ENCODE measurements at regions not wholly inside any gene's neighbourhood (a gene's known extent, or its start where the extent isn't known, plus 50 kb on each side); places are given as distances from the start of the nearest gene placed in this dataset.
A peak's percentile ranks its signal among the peaks of the same experiment; 100 is the strongest.

- Mint-ChIP-seq H3K27me3 (no peaks in the 10 kb centered on the region), H3K27ac (no peak overlapping the region), H3K4me1 (ENCODE audit: unreplicated experiment) (peaks cover 4% of the 10 kb centered on the region), H3K4me3 (no peak overlapping the region), H3K9me3 (no peaks in the 10 kb centered on the region), H3K36me3 (peaks cover 4% of the 10 kb centered on the region)
- TF ChIP-seq CTCF (conservative IDR thresholded peaks at IDR 0.05), result no peak
- no peak for DNase-seq (ENCODE audit: extremely low spot score, unreplicated experiment)
Measured at GRCh38 chr6:3640868-3641267, 110.6 kb downstream of the PXDC1 start.

- H3K36me3 Mint-ChIP-seq, result peaks cover 4% of the 10 kb centered on the region
- DNase-seq (ENCODE audit: extremely low spot score, unreplicated experiment), result no peak
- H3K9me3 Mint-ChIP-seq, result no peaks in the 10 kb centered on the region
- H3K4me1 Mint-ChIP-seq (ENCODE audit: unreplicated experiment), result no peaks in the 10 kb centered on the region
- no peak overlapping the region for H3K4me3 Mint-ChIP-seq
- no peak overlapping the region for H3K27ac Mint-ChIP-seq
- no peaks in the 10 kb centered on the region for H3K27me3 Mint-ChIP-seq
- no peak for TF ChIP-seq CTCF (conservative IDR thresholded peaks at IDR 0.05)
Measured at GRCh38 chr6:3638662-3639061, 112.9 kb downstream of the PXDC1 start.

- TF ChIP-seq CTCF (conservative IDR thresholded peaks at IDR 0.05), result no peak
- no peak overlapping the region for H3K27ac Mint-ChIP-seq
- H3K27me3 Mint-ChIP-seq, result no peaks in the 10 kb centered on the region
- no peaks in the 10 kb centered on the region for H3K9me3 Mint-ChIP-seq
- H3K4me1 Mint-ChIP-seq (ENCODE audit: unreplicated experiment), result no peaks in the 10 kb centered on the region
- peak; percentile 34 for DNase-seq (ENCODE audit: extremely low spot score, unreplicated experiment)
- no peaks in the 10 kb centered on the region for H3K36me3 Mint-ChIP-seq
- H3K4me3 Mint-ChIP-seq, result no peak overlapping the region
Measured at GRCh38 chr6:3636060-3636459, 115.5 kb downstream of the PXDC1 start.

GRCh38 chr6:3635482-3635881, 116.0 kb downstream of the PXDC1 start:
- no peak for TF ChIP-seq CTCF (conservative IDR thresholded peaks at IDR 0.05)
- Mint-ChIP-seq H3K4me1 (ENCODE audit: unreplicated experiment) (peaks cover 2% of the 10 kb centered on the region), H3K9me3 (no peaks in the 10 kb centered on the region), H3K27me3 (no peaks in the 10 kb centered on the region), H3K4me3 (no peak overlapping the region), H3K27ac (no peak overlapping the region), H3K36me3 (no peaks in the 10 kb centered on the region)
- DNase-seq (ENCODE audit: extremely low spot score, unreplicated experiment), result no peak

GRCh38 chr6:3634280-3634816, 117.2 kb downstream of the PXDC1 start:
- no peaks in the 10 kb centered on the region for H3K36me3 Mint-ChIP-seq
- peaks cover 7% of the 10 kb centered on the region for H3K4me1 Mint-ChIP-seq (ENCODE audit: unreplicated experiment)
- H3K9me3 Mint-ChIP-seq, result no peaks in the 10 kb centered on the region
- no peak overlapping the region for H3K4me3 Mint-ChIP-seq
- no peak for DNase-seq (ENCODE audit: extremely low spot score, unreplicated experiment)
- H3K27me3 Mint-ChIP-seq, result no peaks in the 10 kb centered on the region
- TF ChIP-seq CTCF (conservative IDR thresholded peaks at IDR 0.05), result no peak
- H3K27ac Mint-ChIP-seq, result no peak overlapping the region

GRCh38 chr6:3633711-3634110, 117.8 kb downstream of the PXDC1 start:
- Mint-ChIP-seq H3K27me3 (no peaks in the 10 kb centered on the region), H3K9me3 (no peaks in the 10 kb centered on the region), H3K4me1 (ENCODE audit: unreplicated experiment) (peaks cover 7% of the 10 kb centered on the region), H3K36me3 (no peaks in the 10 kb centered on the region), H3K27ac (no peak overlapping the region), H3K4me3 (no peak overlapping the region)
- DNase-seq (ENCODE audit: extremely low spot score, unreplicated experiment), result no peak
- TF ChIP-seq CTCF (conservative IDR thresholded peaks at IDR 0.05), result no peak
